GM04504 (cell line): ENCODE measurements at regions not wholly inside any gene's neighbourhood (a gene's known extent, or its start where the extent isn't known, plus 50 kb on each side); places are given as distances from the start of the nearest gene placed in this dataset.
"Not testable (repeated sequence)": the region's sequence is repeated elsewhere in the genome, so short reads cannot be mapped to it uniquely, and the experiment has no call there.

Source experiments
- DNase-seq: peaks from one replicate; pipeline ENCODE4 v3.0.0-alpha.2; 2012; ENCODE audit warnings: low read depth

DNA sequence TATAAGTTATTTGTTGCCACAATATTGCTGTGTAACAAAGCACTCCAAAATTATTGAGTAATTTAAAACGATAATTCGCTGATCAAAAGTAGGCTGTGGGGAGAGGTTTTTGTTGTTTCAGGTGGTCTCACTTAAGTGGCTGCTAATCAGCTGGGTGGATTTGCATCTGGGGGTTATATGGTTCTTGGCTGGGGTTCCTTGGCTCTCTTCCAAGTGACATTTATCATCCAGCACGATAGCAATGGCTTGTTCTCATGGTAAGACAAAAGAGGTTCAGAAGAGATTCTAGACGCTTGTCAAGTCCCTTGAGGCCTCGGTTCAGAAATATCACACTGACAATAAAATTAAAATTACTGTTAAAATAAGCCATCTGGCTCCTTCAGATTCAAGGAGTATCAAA is 1648.8 kb downstream of the GRIK2 start:
- DNase-seq, result no peak

DNA sequence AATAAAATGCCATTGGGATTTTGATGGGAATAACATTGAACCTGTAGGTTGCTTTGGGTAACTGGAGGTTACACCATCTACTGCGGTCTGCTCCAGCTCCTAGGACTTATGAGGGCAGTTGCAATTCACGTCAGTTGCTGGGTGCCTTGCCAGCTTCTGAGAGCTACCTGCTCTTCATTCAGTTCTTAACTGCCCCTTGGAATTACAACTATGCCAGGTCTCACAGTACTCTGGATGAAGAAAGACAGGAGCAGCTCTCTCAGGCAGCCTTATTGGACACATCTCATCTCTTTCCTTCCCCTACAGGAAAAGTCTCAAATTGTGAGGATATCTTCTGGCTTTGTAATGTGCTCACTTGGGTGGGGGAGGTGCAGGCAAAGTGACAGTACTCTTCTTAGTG is 1643.3 kb downstream of the GRIK2 start:
- no peak for DNase-seq

DNA sequence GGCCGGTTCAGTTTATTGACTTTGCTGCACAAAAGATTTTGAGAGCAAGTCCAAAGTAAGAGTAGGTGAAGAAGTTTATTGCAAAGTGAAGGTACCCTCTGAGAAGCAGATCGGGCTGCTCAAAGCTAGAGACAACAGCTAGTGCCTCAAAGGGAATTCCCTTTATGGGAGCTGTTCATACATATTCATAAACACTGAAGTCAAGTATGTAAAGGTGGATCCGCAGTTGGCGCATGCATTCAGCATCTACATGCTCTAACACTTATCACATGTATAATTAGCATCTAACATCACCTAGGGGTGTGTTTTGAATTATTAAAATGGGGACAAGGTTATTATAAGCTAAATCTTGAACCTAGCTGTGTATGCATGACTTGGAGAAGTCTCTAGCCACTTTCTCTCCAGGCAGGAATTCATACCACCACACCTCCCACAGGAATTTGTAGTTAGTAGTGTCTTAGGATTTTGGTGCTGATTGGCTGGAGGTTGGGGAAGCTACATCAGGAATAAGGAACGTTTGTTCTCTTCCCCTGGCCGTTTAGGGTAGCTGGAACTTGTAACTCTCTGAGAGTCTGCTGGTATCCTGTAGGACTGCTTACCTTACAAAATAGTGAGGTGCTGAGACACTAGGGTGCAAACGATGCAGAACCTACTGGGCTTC is 1633.9 kb downstream of the GRIK2 start:
- no peak for DNase-seq

DNA sequence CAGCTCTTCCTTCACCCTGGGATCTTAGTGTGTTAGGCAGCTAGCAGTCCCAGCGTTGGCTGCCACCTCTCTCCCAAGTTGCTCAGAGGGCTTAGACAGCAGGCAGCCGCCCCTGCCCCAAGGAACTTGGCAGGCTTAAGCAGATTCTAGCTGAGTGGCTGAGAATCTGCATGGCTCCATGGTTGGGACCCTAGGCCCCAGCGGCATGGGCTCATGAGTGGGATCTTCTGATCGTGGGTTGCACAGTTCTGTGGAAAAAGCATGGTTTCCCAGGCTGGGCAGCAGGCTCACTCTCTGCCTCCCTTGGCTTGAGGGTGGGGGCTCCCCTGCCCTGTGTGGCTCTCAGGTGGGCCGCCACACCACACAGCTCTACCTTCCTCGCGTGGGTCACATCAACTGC is 1624.9 kb downstream of the GRIK2 start:
- no peak for DNase-seq

DNA sequence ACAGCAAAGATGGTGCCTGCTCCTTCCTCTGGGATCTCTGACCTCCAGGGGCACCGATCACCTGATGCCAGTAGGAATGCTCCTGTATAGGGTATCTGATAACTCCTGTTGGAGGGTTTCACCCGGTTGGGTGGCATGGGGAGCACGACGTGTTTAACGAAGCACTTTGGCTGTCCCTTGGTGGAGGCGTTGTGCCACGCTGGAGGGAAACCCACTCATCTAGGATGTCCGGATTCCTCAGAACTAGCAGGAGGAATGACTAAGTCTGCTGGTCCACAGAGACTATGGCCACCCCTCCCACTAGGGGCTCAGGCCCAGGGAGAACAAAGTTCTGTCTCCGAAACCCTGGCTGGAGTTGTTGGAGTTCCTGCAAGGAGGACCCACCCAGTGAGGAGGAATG is 1624.4 kb downstream of the GRIK2 start:
- no peak for DNase-seq

DNA sequence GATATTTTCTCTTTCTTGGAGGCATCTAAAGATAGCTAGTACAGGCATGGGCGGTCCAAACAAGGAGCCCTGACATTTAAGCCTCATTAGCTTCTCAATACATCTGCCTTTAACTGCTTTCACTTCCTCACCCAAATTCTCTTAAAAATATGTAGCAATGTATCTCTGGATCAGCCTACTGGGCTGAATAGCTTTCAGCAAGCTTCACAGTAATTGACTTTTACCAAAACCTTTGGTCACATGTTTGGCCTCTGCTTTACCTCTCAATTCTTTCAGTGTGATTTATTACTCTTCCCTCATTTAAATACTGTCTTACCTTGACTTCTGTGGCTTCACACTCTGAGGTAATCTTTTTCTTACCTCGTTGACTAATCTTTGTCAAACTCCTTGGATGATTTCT is 1618.1 kb downstream of the GRIK2 start:
- DNase-seq, result no peak

DNA sequence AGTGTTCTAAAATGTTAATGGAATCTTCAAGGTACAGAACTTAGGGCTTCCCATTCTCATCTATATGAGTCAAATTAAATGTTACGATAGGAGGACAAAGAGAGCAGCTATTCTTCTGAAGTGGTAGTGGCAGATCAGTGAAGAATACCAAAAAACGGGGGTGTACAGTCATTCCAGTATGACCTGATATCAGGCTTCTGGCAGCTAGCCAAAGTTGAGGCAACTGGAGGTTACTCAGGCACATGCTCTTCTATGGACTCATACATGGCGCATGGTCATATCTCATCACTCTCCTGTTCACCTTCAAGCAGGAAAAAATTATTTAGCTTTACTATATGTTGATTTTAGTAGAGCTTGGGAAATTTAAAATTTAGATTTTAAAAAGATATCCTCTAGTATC is 1608.8 kb downstream of the GRIK2 start:
- DNase-seq, result no peak

DNA sequence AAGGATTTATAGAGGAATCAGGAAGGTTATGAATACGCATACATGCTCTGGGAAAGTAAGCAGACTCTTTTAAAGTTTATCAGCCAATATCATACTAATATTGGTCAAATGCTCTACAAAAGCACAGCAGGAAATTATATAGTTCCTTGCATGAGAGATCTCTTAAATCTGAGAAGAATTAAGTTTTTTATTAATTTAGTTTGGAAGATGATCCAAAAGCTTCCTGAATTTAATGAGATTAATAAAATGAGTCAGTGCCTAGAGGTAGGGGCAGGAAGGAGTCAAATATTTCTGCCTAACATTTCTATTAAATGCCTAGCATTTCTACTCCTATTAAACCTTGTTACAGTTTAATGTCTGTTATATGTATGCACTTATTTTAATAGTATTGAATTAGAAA is 1608.2 kb downstream of the GRIK2 start:
- no peak for DNase-seq

DNA sequence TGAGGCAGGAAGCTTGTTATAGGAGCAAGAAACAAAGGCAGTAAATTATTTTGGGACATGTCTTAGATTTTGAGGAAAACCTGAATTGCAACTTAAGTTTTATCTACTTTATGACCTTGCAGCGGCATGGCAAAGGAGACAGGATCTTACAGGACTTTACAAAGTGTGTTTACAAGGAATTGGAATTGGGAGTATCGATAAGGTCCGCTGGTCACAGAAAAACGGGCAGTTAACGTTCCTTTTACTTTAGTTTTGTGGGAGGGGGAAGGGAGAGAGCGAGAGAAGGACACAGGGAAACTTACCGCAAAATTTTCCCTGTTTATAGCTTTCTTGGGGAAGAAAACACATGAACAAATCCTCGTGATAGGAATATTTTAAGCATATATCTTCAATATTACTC is 1607.2 kb downstream of the GRIK2 start:
- DNase-seq, result no peak

DNA sequence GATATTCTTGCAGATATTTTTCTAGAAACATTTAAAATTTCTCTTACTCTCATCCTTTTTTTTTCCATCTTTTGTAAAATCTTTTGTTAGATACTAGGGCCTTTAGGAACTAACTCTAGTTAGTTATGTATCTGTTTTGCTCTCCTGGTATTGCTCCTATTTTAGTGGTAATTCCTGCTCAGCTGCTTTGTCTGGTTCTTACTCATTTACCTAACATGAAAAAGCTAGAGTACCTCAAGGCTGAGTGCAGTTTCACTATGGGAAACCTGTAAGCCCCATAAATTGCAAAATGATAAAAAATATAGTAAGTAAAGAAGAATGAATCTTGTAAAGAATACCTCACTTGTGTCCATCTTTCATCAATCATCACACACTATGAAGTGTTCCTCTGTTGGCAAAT is 1602.0 kb downstream of the GRIK2 start:
- DNase-seq, result no peak

DNA sequence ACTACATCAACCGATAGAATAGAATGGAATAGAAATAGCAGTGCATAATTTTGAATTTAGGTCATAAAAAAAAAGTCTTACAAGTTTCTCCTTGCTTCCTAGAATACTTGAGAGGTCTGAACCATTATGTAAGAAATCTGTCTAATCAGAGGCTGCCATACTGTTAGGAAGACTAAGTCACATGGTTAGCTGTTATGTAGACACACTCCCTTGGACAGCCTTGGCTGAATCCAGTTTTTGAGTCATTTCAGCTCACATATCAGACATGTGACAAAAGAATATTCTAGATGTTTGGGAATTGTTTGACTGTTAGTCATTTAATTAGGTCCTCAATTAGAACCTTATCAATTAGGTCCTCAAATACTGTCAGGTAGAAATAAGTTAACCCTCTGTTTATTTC is 1601.4 kb downstream of the GRIK2 start:
- DNase-seq, result no peak

DNA sequence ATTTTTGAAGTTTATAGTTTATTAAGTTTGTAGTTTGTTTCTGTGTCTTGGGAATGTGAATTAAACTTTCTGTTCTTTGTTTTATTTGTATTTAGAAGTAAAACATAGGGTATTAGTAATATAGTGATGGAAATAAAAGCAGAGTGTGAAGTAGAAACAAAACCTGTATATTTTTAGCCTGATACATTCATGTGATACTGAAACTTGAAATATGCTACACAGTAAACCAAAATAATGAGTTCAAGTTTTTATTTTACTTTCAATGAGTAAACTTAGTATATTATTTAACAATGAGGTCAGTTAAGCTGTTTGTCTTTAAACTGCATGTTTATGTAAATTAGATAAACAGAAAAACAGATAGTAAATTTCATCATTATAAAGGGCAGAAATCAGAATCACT is 1592.6 kb downstream of the GRIK2 start:
- DNase-seq, result no peak

DNA sequence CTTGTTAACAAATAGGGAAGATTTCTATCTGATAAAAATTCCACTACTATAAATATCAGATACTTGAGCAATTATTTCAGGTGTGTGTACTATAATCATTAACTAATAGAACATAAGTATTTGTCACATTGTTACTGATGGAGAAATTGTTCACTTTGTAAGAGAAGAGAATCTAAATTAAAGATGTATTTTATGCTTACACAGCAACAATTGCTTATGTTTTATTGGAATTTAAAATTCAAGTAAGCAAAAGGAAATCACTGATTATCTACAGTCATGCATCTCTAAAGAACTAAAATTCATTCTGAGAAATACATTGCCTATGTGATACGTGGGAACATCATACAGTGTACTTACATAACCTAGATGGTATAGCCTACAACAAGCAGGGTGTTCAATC is 1590.8 kb downstream of the GRIK2 start:
- no peak for DNase-seq

DNA sequence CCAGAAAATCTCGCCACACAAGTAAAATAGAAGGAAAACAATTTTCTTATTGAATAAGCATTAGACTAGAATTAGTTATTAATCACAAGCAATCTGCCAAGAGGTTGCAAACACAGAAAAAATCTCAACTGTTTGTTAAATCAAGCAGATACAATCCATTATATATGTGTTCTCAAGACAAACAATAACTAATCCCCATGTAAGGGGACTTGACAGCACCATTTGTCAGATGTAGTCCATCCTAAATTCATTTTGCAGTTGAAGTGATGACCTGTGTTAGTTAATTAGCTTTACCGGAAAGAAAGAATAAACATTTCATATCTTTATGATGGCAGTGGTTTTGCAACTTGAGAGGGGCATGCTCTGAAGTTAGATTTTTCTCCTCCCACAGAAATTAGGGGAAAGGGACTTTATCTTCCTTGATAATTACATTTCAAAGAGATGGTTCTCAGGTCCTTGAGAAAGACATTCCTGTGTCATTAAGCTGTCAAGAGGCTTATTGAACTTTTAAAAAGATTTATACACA is 1588.0 kb downstream of the GRIK2 start:
- DNase-seq, result no peak

DNA sequence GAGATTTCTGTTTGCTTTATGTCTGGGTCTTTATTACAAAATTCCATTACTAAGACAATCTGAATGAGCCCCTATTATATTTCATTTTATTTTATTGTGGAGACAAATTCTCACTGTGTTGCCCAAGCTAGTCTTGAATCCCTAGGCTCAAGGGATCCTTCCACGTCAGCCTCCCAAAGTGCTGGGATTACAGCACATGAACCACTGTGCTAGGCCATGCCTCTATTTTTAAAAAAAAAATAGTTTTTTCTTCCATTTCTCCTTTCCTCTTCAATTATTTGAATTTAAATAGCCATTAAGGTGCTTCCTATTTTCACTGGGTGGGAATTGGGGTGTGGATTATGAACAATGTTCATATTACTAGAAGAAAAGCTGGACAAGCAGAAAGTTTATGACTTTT is 1587.4 kb downstream of the GRIK2 start:
- no peak for DNase-seq

DNA sequence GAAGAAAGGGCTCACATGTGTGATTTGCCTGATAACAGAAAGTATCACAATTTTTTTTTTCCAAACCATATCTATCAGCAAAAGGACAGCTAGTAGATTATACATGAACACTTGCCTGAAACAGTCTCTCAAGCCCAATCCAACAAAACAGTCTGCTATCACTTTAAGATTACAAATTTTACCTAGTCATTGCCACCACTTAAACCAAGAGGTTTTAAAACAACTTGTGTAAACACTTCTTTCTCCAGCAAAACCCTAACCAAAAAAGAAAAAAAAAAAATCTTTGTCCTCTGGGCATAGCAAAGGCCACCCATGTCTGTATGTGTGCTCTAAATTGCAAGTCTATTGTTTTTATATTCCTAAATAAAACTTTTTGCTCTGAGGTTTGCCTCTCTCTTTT is 1568.4 kb downstream of the GRIK2 start:
- DNase-seq, result no peak

DNA sequence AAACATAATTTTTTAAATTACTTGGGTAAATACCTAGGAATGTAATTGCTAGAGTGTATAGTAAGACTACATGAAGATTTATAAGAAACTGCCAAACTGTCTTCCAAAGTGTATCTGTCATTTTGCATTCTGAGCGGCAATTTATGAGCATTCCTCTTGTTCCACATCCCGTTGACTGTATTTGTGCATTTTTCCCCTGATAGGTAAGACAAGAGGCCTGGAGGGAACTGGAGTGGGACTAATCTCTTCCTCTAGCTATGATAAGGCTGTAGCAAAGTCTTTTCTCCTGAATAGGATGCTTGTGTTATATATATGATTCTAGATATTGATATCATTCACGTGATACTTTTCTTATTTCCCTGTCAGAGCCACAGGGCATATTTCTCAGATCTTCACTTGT is 1557.5 kb downstream of the GRIK2 start:
- DNase-seq, result no peak

DNA sequence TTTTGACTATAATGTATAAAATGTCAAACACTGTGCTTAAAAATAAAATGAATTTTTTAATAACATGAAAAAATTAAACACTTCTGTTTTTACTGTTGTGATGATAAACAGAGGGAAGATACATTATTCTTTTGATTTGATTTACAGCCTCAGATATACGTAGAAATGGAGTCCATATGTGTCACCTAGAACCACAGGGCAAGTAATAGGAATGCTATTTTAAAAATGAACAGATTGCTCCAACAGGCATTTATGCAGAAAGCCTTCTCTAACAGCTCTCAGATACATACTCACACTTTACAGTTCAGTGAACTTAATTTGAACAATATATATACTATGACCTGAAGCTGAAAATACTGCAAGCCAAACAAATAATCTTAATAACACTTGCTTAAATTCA is 1551.0 kb downstream of the GRIK2 start:
- no peak for DNase-seq

DNA sequence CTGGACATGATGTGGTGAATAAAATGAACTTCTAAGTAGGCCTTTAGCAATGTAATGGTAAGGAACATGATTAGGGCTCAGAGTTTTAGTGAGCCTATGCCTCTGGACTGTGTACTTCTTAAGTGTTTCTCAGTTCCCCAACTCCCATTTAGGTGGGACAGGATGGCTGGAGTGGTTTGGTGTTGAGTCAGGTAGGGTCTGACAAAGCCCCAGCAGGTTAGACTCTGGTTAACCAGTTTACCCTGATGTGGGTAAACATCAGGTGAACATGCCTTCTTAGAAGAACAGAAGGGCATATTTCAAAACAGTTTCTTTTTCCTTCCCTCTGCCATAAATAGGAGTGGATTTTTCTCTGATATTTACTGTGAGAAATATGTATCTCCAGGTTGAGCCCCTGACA is 1548.7 kb downstream of the GRIK2 start:
- DNase-seq, result no peak

DNA sequence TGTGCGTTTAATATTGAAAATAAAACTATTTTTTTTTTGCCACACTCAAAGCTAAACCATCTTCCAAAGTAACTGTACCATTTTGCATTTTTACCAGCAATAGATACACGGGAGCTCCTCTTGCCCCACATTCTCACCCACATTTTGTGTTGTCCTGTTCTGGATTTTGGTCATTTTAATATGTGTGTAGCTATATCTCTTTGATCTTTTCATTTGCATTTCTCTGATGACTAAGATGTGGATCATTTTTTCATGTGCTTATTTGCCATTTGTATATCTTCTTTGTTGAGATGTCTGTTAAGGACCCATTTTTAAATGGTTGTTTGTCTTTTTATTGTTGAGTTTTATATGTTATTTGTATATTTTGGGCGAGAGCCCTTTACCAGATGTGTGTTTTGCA is 1543.5 kb downstream of the GRIK2 start:
- DNase-seq, result no peak

DNA sequence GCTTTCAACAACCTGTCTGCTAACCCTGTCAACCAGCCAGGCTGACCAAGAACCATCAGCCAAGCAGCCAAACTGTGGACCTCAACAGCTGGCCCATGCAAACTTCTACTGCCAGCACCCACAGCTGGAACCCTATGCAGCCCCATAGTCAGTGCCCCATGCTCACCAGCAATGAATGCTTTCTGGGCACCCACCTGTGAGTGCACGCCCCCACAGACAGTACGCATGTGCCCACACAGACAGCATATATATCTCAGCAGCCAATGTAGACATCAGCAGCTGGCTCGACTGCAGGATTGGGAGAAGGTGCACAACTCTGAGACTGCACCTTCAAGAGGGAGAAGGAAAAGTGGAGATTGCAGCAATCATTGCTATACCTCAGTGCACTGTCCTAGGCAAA is 1534.6 kb downstream of the GRIK2 start:
- DNase-seq, result no peak

DNA sequence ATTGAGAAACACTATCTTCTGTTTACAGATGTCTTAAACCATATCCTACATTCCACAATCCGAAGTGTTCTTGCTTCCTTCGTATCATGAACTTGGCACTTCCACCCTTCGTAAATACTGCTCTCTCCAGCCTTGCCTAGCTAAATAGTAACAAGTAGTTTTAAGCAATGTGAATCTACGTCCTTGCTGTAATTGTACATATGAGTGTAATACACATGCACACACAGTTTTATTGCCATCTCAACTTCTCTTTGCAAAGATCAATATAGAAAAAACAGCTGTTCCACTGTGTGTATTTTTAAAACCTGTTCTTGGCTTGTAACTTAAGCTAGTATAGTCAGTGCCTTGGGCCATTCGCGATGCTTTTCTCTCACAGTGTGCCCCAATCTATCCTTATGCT is 1524.7 kb downstream of the GRIK2 start:
- no peak for DNase-seq

DNA sequence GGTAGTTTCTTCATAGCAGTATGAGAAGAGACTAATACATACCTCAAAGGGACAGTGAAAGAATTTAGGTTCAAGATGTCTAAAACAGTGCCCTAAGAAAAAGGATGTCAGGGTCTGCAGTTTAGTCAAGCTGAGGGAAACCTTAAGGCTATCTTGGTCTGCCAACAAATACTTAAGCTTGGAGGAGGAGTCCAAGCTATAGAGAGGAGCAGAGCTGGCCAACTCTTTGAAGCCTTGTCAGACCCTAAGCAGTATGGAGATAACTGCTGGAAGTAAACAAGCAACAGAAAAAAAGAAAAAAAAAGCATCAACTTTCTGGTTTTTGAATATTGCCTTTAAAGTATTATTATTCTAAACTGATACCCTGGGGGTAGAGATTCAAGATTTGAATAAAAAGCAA is 1518.1 kb downstream of the GRIK2 start:
- no peak for DNase-seq

DNA sequence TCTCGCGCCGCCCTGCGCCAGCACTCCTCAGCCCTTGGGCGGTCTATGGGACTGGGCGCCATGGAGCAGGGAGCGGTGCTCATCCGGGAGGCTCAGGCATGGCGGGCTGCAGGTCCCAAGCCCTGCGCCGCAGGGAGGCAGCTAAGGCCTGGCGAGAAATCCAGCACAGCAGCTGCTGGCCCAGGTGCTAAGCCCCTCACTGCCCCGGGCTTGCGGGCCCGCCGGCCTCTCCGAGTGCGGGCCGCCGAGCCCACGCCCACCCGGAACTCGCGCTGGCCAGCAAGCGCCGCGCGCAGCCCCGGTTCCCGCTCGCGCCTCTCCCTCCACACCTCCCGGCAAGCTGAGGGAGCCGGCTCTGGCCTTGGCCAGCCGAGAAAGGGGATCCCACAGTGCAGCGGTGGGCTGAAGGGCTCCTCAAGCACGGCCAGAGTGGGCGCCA is 1517.2 kb downstream of the GRIK2 start:
- DNase-seq, result not testable (repeated sequence)

DNA sequence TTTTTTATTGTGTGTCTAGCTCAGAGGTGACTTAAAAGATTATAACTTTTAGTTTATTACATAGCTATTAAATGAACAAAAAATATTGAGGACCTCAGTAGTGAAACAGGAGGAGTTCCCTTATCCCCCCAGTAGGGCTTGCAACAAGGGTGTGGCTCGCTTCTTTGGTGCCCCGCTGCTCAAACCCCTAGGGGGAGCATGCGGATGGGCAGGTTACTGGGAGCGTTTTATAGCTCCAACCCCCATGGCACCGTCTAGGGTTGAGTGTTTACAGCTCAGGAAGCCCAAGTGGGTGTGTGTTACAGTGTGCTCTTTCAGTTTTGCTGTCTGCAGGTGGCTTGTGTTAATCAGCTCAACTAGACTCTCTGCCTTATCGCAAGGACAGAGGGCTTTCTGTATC is 1513.7 kb downstream of the GRIK2 start:
- no peak for DNase-seq
